Hepatocyte (in vitro differentiated cells): ENCODE measurements at regions not wholly inside any gene's neighbourhood (a gene's known extent, or its start where the extent isn't known, plus 50 kb on each side); places are given as distances from the start of the nearest gene placed in this dataset.
"Not testable (repeated sequence)": the region's sequence is repeated elsewhere in the genome, so short reads cannot be mapped to it uniquely, and the experiment has no call there.

Experiments used
- DNase-seq: peaks from one replicate; pipeline ENCODE4 v3.0.0-alpha.2; 2016; ENCODE audit warnings: low spot score
- H2AFZ ChIP-seq: fragments of 200-600 bp; sonication (generic); 2 replicates; pipeline ENCODE4 v1.6.0; 2016; ENCODE audit warnings: antibody characterized with exemption, mild to moderate bottlenecking
- H3K27ac ChIP-seq: fragments of 200-600 bp; sonication (generic); 2 replicates; pipeline ENCODE4 v1.5.1; 2016; ENCODE audit warnings: mild to moderate bottlenecking
- H3K27me3 ChIP-seq: fragments of 200-600 bp; sonication (generic); 2 replicates; pipeline ENCODE4 v1.6.1; 2016
- H3K36me3 ChIP-seq: fragments of 200-600 bp; sonication (generic); replicated peaks from 2 replicates; pipeline ENCODE4 v1.5.1; 2016; ENCODE audit warnings: low read depth; ENCODE audit not compliant: insufficient read depth
- H3K4me1 ChIP-seq: fragments of 200-600 bp; sonication (generic); 2 replicates; pipeline ENCODE4 v1.5.1; 2016; ENCODE audit warnings: mild to moderate bottlenecking, moderate library complexity; ENCODE audit not compliant: insufficient read depth
- H3K4me2 ChIP-seq: fragments of 200-600 bp; sonication (generic); 2 replicates; pipeline ENCODE4 v1.6.0; 2016
- H3K4me3 ChIP-seq: fragments of 200-600 bp; sonication (generic); 2 replicates; pipeline ENCODE4 v1.5.1; 2016; ENCODE audit warnings: mild to moderate bottlenecking
- H3K79me2 ChIP-seq: fragments of 200-600 bp; sonication (generic); 2 replicates; pipeline ENCODE4 v1.6.0; 2017; ENCODE audit warnings: mild to moderate bottlenecking
- H3K9me2 ChIP-seq: fragments of 200-600 bp; sonication (generic); replicated peaks from 2 replicates; pipeline ENCODE4 v1.6.0; 2017; ENCODE audit warnings: mild to moderate bottlenecking; ENCODE audit not compliant: insufficient read depth
- H3K9me3 ChIP-seq: fragments of 200-600 bp; sonication (generic); 2 replicates; pipeline ENCODE4 v1.5.1; 2016; ENCODE audit warnings: low read depth, mild to moderate bottlenecking
- H4K20me1 ChIP-seq: fragments of 200-600 bp; sonication (generic); 2 replicates; pipeline ENCODE4 v1.6.0; 2016; ENCODE audit warnings: mild to moderate bottlenecking; ENCODE audit not compliant: insufficient read depth, poor library complexity, severe bottlenecking
- WGBS: methylation state at CpG from one replicate; pipeline ENCODE4 v1.1.6; 2016; ENCODE audit warnings: low lambda C conversion rate; ENCODE audit errors: missing lambda C conversion rate; 5-methylcytosine and 5-hydroxymethylcytosine counted together
- TF ChIP-seq, protein P1 (sequence below): fragments of 200-600 bp; sonication (generic); IDR thresholded peaks from 2 replicates; pipeline ENCODE4 v1.5.1; 2016; ENCODE audit warnings: antibody characterized with exemption, mild to moderate bottlenecking; ENCODE audit not compliant: poor library complexity

DNA sequence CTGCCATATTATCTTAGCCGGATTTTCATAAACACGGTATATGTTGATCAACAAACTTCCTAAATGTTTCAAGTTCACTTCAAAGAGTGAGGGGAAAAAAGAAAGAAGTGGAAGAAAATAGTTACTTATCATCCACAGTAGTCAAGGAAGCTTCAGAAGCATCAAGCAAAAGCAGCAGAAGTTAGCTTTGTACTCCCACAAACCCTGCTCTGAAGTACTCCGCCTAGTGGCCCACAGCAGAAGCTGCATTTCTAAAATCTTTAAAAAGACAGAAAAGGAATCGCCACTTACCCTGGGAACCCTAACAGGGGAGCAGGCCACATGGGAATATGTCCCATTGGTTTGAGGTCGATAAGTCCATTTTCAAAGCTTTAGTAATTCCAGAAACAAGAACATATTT lies 158.1 kb downstream of the FOXD4L6 start:
- H3K36me3 ChIP-seq, H3K27ac ChIP-seq, H3K4me3 ChIP-seq, H3K9me2 ChIP-seq, H2AFZ ChIP-seq, H3K27me3 ChIP-seq, H3K79me2 ChIP-seq, DNase-seq, H3K9me3 ChIP-seq, H4K20me1 ChIP-seq, H3K4me1 ChIP-seq, H3K4me2 ChIP-seq: not testable (repeated sequence)
- TF ChIP-seq, protein P1, sequence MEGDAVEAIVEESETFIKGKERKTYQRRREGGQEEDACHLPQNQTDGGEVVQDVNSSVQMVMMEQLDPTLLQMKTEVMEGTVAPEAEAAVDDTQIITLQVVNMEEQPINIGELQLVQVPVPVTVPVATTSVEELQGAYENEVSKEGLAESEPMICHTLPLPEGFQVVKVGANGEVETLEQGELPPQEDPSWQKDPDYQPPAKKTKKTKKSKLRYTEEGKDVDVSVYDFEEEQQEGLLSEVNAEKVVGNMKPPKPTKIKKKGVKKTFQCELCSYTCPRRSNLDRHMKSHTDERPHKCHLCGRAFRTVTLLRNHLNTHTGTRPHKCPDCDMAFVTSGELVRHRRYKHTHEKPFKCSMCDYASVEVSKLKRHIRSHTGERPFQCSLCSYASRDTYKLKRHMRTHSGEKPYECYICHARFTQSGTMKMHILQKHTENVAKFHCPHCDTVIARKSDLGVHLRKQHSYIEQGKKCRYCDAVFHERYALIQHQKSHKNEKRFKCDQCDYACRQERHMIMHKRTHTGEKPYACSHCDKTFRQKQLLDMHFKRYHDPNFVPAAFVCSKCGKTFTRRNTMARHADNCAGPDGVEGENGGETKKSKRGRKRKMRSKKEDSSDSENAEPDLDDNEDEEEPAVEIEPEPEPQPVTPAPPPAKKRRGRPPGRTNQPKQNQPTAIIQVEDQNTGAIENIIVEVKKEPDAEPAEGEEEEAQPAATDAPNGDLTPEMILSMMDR: peak; percentile 19
- WGBS: 31% methylated on average over 5 of the region's 5 CpGs

DNA sequence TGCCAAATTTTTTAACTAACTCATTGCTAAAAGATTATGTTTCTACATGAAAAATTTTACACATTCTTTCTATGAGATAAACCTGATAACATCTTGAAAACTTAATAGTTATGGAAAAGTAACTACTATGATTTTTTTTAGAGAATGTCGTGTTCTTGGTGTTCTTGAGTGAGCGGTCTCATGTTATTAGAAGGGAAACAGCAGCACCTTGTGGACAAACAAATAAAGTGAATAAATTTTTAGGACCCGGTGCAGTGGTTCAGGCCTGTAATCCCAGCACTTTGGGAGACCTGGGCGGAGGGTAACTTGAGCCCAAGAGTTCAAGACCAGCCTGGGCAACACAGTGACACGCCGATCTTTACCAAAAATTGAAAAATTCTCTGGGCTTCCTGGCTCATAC lies 166.0 kb downstream of the FOXD4L6 start:
- H3K27ac ChIP-seq, H4K20me1 ChIP-seq, H2AFZ ChIP-seq, H3K4me2 ChIP-seq, DNase-seq, H3K36me3 ChIP-seq, H3K79me2 ChIP-seq, H3K9me3 ChIP-seq, H3K9me2 ChIP-seq, H3K4me1 ChIP-seq, H3K27me3 ChIP-seq, H3K4me3 ChIP-seq: not testable (repeated sequence)
- WGBS: 35% methylated on average over 3 of the region's 6 CpGs

DNA sequence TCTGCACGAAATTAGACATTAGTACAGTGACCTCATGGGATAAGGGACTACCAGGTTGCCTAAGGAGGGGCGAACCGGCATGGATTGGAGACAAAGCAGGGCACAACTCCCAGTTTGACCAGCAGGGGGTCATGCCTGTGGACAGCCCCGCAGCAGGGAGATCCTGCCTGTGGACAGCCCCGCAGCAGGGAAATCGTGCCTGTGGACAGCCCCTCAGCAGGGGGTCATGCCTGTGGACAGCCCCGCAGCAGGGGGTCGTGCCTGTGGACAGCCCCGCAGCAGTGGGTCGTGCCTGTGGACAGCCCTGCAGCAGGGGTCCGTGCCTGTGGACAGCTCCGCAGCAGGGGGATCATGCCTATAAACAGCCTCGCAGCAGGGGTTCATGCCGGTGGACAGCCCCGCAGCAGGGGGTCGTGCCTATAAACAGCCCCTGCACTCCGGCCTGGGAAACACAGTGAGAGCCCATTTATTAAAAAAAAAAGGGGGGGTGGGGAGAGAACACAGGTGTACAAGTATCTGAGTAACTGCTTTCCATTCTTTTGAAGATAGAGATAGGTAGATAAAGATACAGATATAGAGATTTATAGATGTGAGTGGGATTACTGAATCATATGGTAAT lies 176.5 kb downstream of the FOXD4L6 start:
- DNase-seq, H3K4me1 ChIP-seq, H3K9me2 ChIP-seq, H2AFZ ChIP-seq, H3K27me3 ChIP-seq, H3K27ac ChIP-seq, H3K79me2 ChIP-seq, H3K4me3 ChIP-seq, H3K36me3 ChIP-seq, H4K20me1 ChIP-seq, H3K4me2 ChIP-seq, H3K9me3 ChIP-seq: not testable (repeated sequence)
- 76% methylated on average over 17 of the region's 17 CpGs for WGBS

DNA sequence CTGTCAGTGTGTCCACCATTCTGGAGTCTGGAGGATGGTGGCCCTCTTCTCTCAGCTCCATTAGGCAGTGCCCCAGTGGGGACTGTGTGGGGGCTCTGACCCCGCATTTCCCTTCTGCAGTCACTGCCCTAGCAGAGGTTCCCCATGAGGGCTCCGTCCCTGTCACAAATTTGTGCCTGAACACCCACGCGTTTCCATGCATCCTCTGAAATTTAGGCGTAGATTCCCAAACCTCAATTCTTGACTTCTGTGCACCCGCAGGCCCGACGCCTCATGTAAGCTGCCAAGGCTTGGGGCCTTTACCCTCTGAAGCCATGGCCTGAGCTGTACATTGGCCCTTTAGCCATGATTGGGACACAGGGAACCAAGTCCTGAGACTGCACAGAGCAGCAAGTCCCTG lies 182.3 kb downstream of the FOXD4L6 start:
- H3K27ac ChIP-seq, H3K9me3 ChIP-seq, H3K79me2 ChIP-seq, H2AFZ ChIP-seq, H3K4me1 ChIP-seq, H3K9me2 ChIP-seq, H3K27me3 ChIP-seq, H3K36me3 ChIP-seq, H3K4me3 ChIP-seq, H3K4me2 ChIP-seq, H4K20me1 ChIP-seq, DNase-seq: not testable (repeated sequence)
- 74% methylated on average over 8 of the region's 8 CpGs for WGBS

DNA sequence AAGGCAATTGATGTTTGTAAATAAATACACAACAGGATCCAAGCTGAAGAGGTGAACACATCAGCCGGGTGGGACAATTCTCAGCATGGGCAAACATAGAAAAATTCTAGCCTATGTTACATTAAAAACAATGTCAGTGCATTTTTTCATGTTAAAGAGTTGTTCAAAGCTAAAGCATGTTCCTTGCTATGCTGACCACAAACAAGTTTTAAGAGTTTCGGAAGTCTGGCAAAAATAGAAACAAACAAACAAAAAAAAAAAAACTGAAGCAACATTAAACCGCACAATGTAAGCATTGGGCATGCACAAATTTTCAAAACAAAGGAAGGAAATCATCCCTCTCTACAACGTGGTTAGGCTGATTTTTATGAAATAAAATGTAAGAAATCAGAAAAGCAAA lies 185.8 kb downstream of the FOXD4L6 start:
- H3K4me3 ChIP-seq, H3K4me1 ChIP-seq, H3K27ac ChIP-seq, H3K9me2 ChIP-seq, H3K4me2 ChIP-seq, H3K36me3 ChIP-seq, DNase-seq, H3K9me3 ChIP-seq, H3K27me3 ChIP-seq, H4K20me1 ChIP-seq, H2AFZ ChIP-seq, H3K79me2 ChIP-seq: not testable (repeated sequence)
- WGBS: 64% methylated on average over 4 of the region's 4 CpGs

DNA sequence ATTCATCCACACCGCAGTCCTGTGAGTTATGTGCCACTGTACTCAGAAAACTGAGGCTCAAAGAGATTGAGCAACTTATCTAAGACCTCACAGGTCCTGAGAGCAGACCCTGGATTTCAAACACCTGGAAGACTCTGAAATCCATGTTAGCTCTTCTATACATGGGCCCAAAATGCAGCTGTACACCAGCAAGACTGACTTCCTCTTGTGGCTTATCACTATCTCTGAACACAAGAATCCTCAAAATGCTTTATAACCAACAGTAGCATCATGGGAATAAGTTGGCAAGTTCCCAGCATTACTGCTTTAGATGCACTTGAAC lies 188.6 kb downstream of the FOXD4L6 start:
- not testable (repeated sequence) for H2AFZ ChIP-seq, H3K9me3 ChIP-seq, H3K27ac ChIP-seq, DNase-seq, H4K20me1 ChIP-seq, H3K27me3 ChIP-seq, H3K9me2 ChIP-seq, H3K79me2 ChIP-seq, H3K36me3 ChIP-seq, H3K4me1 ChIP-seq, H3K4me3 ChIP-seq, H3K4me2 ChIP-seq
- whole genome bisulfite sequencing: 71% methylated on average over 1 of the region's 1 CpG

DNA sequence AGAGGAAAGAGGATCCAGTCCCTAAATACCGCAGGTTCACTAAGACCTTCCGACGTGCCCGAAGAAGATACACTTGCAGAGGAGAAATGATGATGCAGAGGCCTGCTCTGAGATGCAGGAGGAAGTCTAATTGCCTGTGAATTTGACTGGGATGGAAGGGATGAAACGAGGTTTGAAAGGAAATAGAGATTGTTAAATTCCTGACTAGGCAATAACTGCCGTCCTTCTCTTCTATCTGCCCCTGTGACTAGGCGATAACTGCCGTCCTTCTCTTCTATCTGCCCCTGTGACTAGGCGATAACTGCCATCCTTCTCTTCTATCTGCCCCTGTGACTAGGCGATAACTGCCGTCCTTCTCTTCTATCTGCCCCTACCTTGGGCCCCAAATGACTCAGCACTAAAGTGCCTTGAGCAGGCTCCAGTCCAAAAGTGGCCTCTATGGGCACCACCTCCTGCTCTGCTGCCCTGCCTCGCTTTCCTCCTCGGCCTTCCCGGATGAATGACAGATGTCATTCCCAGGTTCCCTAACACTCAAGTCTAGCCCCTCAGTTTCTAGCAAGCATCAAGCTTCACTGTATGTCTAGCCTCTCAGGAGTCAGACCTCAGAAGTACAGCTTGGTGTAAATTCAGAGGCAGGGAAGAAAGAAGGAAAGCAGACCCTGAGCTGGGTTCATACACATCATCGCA lies 189.1 kb downstream of the FOXD4L6 start:
- H3K9me2 ChIP-seq, H3K27ac ChIP-seq, H3K4me1 ChIP-seq, H3K79me2 ChIP-seq, H2AFZ ChIP-seq, H4K20me1 ChIP-seq, DNase-seq, H3K9me3 ChIP-seq, H3K27me3 ChIP-seq, H3K36me3 ChIP-seq, H3K4me3 ChIP-seq, H3K4me2 ChIP-seq: not testable (repeated sequence)
- WGBS: 83% methylated on average over 15 of the region's 15 CpGs
